Left ventricle myocardium inferior (tissue), 1 donor: ENCODE measurements at regions not wholly inside any gene's neighbourhood (a gene's known extent, or its start where the extent isn't known, plus 50 kb on each side); places are given as distances from the start of the nearest gene placed in this dataset.

Experiments
- DNase-seq: peaks from one replicate; pipeline ENCODE4 v3.0.0-alpha.2; 2020
- H3K27ac ChIP-seq: fragments of 200-600 bp; replicated peaks from 2 replicates; pipeline ENCODE4 v1.8.0; 2021
- H3K27me3 ChIP-seq: fragments of 200-600 bp; 2 replicates; pipeline ENCODE4 v1.8.0; 2021; ENCODE audit warnings: low read depth
- H3K36me3 ChIP-seq: fragments of 200-600 bp; 2 replicates; pipeline ENCODE4 v1.8.0; 2021
- H3K4me1 ChIP-seq: fragments of 200-600 bp; 2 replicates; pipeline ENCODE4 v1.8.0; 2021
- H3K4me3 ChIP-seq: fragments of 200-600 bp; 2 replicates; pipeline ENCODE4 v1.8.0; 2021; ENCODE audit warnings: mild to moderate bottlenecking, moderate library complexity
- H3K9me3 ChIP-seq: fragments of 200-600 bp; replicated peaks from 2 replicates; pipeline ENCODE4 v1.8.0; 2021
- CTCF ChIP-seq: fragments of 200-600 bp; IDR thresholded peaks from 2 replicates; pipeline ENCODE4 v1.8.0; 2021; ENCODE audit warnings: antibody characterized with exemption, mild to moderate bottlenecking, borderline replicate concordance
- intact Hi-C: fragments of 100-400 bp; cut with micrococcal nuclease; formaldehyde crosslinking; loops from one replicate; pipeline ENCODE4 v1.11.0; 2022
- donor health status: DM: no; HTN: yes; CAD: no; lungs with severe emphysema.

GRCh38 chr14:43198465-43198864 is 1308.6 kb downstream of the FSCB start:
- H3K36me3 ChIP-seq: no peaks in the 10 kb centered on the region
- DNase-seq: no peak
- no peaks in the 10 kb centered on the region for H3K9me3 ChIP-seq
- H3K4me3 ChIP-seq: no peak overlapping the region
- no peak overlapping the region for H3K27ac ChIP-seq
- intact Hi-C loops: no loop called here
- TF ChIP-seq CTCF: no peak
- no peaks in the 10 kb centered on the region for H3K4me1 ChIP-seq
- H3K27me3 ChIP-seq: no peaks in the 10 kb centered on the region

GRCh38 chr14:43184540-43184939 is 1322.5 kb downstream of the FSCB start:
- no peak for DNase-seq
- no peak overlapping the region for H3K27ac ChIP-seq
- H3K4me3 ChIP-seq: no peak overlapping the region
- H3K9me3 ChIP-seq: peaks cover 18% of the 10 kb centered on the region
- no peak for TF ChIP-seq CTCF
- no peaks in the 10 kb centered on the region for H3K4me1 ChIP-seq
- intact Hi-C loops: no loop called here
- no peaks in the 10 kb centered on the region for H3K36me3 ChIP-seq
- no peaks in the 10 kb centered on the region for H3K27me3 ChIP-seq

GRCh38 chr14:43183916-43184315 is 1323.2 kb downstream of the FSCB start:
- Histone ChIP-seq H3K27me3 (no peaks in the 10 kb centered on the region), H3K4me3 (no peak overlapping the region), H3K4me1 (no peaks in the 10 kb centered on the region), H3K36me3 (no peaks in the 10 kb centered on the region), H3K9me3 (peaks cover 13% of the 10 kb centered on the region), H3K27ac (no peak overlapping the region)
- intact Hi-C loops: no loop called here
- no peak for TF ChIP-seq CTCF
- no peak for DNase-seq

- intact Hi-C loops: no loop called here
- no peak for DNase-seq
- TF ChIP-seq CTCF: no peak
- Histone ChIP-seq H3K27me3 (no peaks in the 10 kb centered on the region), H3K4me1 (no peaks in the 10 kb centered on the region), H3K27ac (no peak overlapping the region), H3K9me3 (no peaks in the 10 kb centered on the region), H3K36me3 (no peaks in the 10 kb centered on the region), H3K4me3 (no peak overlapping the region)
These were observed 1331.2 kb downstream of the FSCB start for GRCh38 chr14:43175896-43176295.

GRCh38 chr14:43172899-43173548 is 1334.1 kb downstream of the FSCB start:
- TF ChIP-seq CTCF: no peak
- H3K27me3 ChIP-seq: no peaks in the 10 kb centered on the region
- no peak overlapping the region for H3K4me3 ChIP-seq
- H3K9me3 ChIP-seq: no peaks in the 10 kb centered on the region
- H3K27ac ChIP-seq: no peak overlapping the region
- intact Hi-C loops: no loop called here
- no peaks in the 10 kb centered on the region for H3K36me3 ChIP-seq
- H3K4me1 ChIP-seq: no peaks in the 10 kb centered on the region
- DNase-seq: no peak
